Amniotic stem cell (primary cell): ENCODE measurements at regions not wholly inside any gene's neighbourhood (a gene's known extent, or its start where the extent isn't known, plus 50 kb on each side); places are given as distances from the start of the nearest gene placed in this dataset.
"Not testable (repeated sequence)": the region's sequence is repeated elsewhere in the genome, so short reads cannot be mapped to it uniquely, and the experiment has no call there.

Experiments
- DNase-seq: peaks from one replicate; lab custom pipeline; 2025; lab: John Stamatoyannopoulos, UW

DNA sequence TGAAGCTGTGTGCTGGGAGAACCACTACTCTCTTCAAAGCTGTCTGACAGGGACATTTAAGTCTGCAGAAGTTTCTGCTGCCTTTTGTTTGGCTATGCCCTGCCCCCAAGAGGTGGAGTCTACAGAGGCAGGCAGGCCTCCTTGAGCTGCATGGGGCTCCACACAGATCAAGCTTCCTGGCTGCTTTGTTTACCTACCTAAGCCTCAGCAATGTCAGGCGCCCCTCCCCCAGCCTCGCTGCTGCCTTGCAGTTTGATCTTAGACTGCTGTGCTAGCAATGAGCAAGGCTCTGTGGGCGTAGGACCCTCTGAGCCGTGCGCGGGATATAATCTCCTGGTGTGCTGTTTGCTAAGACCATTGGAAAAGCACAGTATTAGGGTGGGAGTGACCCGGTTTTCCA lies 103.3 kb upstream of the SALL1 start:
- not testable (repeated sequence) for DNase-seq

DNA sequence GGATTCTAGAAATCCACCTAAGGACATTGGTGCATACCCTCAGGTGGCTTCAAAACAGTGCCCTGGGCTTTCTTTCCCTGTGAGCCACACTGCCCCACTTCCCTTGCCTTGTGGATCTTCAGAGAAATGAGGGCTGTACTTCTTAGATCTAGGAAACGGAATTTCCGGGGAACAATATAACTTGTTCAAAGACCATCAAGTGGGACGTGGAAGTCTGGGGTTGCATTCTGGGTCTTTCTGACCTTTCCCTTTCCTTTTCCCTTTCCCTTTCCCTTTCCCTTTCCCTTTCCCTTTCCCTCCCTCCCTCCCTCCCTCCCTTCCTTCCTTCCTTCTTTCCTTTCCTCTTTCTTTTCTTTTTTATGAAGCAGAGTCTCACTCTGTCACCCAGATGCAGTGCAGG lies 97.1 kb upstream of the SALL1 start:
- DNase-seq: no peak

DNA sequence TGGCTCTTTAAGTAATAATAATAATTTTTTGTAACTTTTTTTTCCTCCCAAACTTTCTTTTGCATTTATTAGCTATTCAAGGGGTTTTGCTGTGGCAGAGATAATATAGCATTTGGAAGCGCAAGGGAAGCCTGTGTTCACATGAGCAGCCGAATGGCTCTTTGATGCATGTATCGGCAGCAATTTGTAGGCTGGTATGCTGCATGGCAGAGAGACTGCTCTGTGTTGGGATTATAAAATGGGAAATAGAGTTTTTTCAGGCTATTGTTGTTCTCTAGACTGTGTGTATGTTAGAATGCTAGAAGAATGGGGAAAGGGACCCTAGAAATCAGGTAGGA lies 94.6 kb upstream of the SALL1 start:
- DNase-seq: no peak

GRCh38 chr16:51244887-51245657 lies 94.0 kb upstream of the SALL1 start:
- DNase-seq: no peak

DNA sequence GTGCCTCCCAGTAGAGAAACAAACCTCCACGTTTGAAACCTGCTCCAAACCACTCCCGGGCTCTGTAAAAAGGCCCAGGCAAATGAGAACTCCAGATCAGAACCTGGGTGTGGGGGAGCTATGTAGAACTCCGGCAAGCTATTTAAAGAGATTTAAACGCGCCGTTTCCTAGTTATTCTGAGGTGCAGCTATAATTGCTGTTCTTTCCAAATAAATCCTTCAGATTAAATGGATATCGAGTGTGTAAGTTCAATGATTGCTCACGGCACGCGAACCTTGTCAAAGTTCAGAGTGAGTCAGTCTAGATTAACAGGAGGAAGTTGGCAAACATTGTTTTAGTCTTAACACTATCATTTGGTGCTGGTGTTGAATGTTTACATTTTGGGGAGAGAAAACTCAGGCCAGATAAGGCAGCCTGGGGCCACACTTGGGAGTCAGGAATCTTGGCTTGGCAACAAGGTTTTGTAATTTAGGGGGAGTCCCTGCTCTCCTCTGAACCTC lies 92.9 kb upstream of the SALL1 start:
- no peak for DNase-seq

- no peak for DNase-seq
Measured at GRCh38 chr16:51242296-51242994, 91.4 kb upstream of the SALL1 start.

GRCh38 chr16:51239196-51239595 lies 88.1 kb upstream of the SALL1 start:
- DNase-seq: no peak

DNA sequence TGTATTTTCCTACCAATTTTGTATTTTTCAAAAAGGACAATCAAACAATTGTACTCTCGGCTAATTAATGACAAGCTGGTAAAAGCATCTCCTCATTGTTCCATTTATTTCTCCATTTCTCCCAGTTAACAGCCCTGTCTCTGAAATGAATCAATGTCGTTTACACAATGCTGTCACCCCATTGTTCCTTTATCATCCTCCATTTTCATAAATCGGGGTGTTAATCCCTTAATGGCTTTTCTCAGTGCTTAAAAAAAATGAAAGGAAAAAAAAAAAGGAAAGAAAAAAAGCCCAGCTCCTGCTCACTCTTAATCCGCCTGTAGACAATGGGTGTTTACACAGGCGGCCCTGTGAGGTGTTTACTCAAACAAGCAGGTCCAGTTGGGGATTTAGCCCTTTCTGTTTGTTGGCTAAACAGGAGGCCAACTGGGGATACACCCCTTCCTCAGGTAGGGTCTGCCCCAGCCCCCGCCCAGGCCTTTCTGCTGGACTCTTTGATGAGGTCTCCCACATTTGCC lies 86.8 kb upstream of the SALL1 start:
- DNase-seq: no peak

DNA sequence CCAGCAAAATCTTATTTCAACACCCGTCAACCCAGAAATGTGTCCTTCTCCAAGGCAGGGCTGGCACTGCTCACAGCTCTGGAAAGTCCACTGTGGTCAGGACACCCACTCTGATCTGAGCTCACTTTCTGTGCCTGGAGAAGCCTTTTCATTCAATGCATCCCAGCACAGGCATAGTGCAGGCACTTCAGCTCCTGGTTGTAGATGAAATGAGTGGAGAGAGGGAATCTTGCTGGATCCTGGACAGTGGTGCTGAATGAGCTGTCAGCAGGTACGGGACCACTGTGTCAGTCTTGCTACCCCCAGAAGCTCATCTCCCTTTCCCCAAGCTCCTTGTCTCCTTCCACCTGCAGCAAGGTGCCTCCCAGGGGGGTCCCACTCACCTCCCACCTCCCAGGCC lies 86.1 kb upstream of the SALL1 start:
- no peak for DNase-seq

- no peak for DNase-seq
Measured at GRCh38 chr16:51236583-51236982, 85.5 kb upstream of the SALL1 start.

DNA sequence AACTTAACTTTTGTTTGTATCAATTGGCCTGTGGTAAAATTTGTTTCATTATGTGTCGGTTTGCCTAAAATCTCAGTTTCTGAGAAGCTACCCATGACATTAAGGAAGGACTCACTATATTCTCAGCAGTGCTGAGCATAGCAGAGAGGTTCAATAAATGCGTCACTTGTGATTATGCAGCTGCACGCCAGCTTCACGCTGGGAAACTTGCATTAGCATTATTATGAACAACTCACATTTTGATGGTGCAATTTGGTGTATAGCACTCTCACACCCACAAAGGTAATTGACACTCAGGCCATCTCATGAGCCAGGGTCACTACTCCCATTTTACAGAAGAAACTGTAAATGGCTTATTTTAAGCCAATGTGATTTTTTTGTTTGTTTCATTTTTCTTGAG lies 80.6 kb upstream of the SALL1 start:
- DNase-seq: no peak

DNA sequence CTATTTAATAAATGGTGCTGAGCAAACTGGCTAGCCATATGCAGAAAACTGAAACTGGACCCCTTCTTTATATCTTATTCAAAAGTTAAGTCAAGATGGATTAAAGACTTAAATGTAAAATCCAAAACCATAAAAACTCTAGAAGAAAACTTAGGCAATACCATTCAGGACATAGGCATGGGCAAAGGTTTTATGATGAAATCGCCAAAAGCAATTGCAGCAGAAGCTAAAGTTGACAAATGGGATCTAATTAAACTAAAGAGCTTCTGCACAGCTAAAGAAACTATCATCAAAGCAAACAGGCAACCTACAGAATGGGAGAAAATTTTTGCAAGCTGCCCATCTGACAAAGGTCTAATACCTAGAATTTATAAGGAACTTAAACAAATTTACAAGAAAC lies 79.0 kb upstream of the SALL1 start:
- DNase-seq: not testable (repeated sequence)

DNA sequence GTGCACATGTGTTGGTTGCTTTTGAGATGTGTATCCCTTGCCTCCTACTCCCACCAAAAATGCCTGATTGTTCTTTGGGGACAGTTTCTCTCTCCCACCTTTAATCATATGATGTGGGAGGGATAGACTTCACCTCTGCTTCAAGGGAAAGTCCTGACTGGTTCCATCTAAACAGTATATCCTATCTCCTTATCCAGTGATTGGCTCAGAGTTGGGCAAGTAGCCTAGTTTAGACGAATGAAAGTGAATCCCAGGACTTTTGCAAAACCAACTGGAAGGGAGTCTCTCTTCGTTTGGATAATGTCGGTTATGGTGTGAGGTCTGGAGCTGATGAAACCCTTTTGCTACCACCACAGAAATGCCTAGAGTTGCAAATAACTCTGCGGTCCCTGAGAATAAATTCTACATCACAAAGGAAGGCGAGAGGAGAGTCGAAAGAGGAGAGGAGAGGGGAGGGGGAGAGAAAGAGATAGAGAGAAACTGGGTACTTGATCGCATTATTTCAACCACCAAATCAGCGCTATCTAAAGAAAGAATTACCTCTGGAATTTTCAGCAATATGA lies 77.1 kb upstream of the SALL1 start:
- no peak for DNase-seq

- no peak for DNase-seq
Measured at GRCh38 chr16:51225878-51226277, 74.8 kb upstream of the SALL1 start.

- DNase-seq: no peak
Measured at GRCh38 chr16:51224317-51224716, 73.2 kb upstream of the SALL1 start.

DNA sequence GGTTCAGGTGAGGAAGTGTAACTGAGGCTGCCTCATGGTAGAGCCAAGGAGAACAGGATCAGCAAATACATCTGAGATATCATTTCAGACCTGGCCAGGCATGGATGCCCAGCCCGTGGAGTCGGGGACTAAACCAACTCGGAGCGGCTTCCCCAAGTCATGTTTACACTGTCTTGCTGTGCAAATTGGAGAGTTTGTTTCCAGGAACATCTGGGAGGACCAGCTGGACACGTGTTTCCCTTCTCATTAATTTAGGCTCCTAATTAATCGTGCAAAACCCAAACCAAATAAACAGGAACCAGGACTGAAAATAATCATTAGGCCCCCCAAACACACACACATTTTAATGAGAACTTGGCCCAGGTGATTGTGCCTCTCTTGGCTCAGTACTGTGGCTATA lies 70.9 kb upstream of the SALL1 start:
- no peak for DNase-seq

- DNase-seq: no peak
Measured at GRCh38 chr16:51211148-51211547, 60.1 kb upstream of the SALL1 start.

DNA sequence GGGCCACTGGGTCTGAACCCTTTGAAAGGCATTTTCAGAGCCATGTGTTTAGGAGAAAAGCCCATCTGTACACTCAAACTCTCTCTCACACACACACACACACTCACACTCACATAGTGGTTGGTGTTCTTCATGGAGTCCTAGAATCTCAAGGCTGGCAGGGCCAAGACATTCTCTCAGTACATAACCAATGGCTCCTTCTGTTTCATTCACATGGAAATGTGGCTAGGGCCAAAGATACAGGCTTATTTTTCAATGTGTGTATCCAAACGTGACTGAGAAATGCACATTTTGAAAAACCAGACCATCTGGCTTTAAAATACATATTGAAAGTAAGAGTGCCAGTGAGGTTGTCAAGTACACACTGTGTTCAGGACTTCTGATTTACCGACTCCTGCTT lies 59.0 kb upstream of the SALL1 start:
- no peak for DNase-seq

- DNase-seq: no peak
Measured at GRCh38 chr16:51201604-51202003, 50.5 kb upstream of the SALL1 start.
